ENCODE measurements at regions not wholly inside any gene's neighbourhood (a gene's known extent, or its start where the extent isn't known, plus 50 kb on each side); places are given as distances from the start of the nearest gene placed in this dataset.

GRCh38 chr2:7607441-7608173, 690.4 kb downstream of the RNF144A start (continued):
- no peak for TF ChIP-seq ZBTB33 (IDR thresholded peaks at IDR 0.05; ENCODE audit: extremely low read depth, insufficient replicate concordance, low read length)
- TF ChIP-seq ELF1 (IDR thresholded peaks at IDR 0.05; ENCODE audit: borderline replicate concordance, low read depth): no peak
- TF ChIP-seq ZNF274 (IDR thresholded peaks at IDR 0.05; ENCODE audit: low read depth, low read length): no peak
- no peak for TF ChIP-seq ZFX (IDR thresholded peaks at IDR 0.05)
- no peak for TF ChIP-seq FOSL1 (IDR thresholded peaks at IDR 0.05; ENCODE audit: low read depth)
- no peak for TF ChIP-seq EGR1 (IDR thresholded peaks at IDR 0.05; ENCODE audit: low read depth)
- TF ChIP-seq, protein P1, sequence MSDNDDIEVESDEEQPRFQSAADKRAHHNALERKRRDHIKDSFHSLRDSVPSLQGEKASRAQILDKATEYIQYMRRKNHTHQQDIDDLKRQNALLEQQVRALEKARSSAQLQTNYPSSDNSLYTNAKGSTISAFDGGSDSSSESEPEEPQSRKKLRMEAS (IDR thresholded peaks at IDR 0.05): no peak
- TF ChIP-seq YY1 (IDR thresholded peaks at IDR 0.05; ENCODE audit: extremely low read depth, insufficient replicate concordance, low read depth, low read length): no peak

GRCh38 chr2:7609556-7609955, 692.3 kb downstream of the RNF144A start:
- Histone ChIP-seq H2AFZ (ENCODE audit: low read depth, low read length, poor library complexity, severe bottlenecking) (no peak overlapping the region), H3K9me3 (ENCODE audit: control insufficient read depth in 1 of 2, insufficient read depth in 1 of 2, low read depth in 1 of 2, low read length in 2 of 2) (no peaks in the 10 kb centered on the region), H3K79me2 (ENCODE audit: insufficient read depth, low read length) (no peaks in the 10 kb centered on the region), H3K36me3 (ENCODE audit: control insufficient read depth in 1 of 2, insufficient read depth in 2 of 2, low read length in 2 of 2) (no peaks in the 10 kb centered on the region), H3K27ac (ENCODE audit: low read depth, low read length) (no peak overlapping the region), H3K27me3 (ENCODE audit: insufficient read depth, low read length) (0 out of 2 replicates have a peak, but pooled peaks cover 2% of the 10 kb centered on the region), H4K20me1 (ENCODE audit: insufficient read depth) (no peaks in the 10 kb centered on the region), H3K4me3 (replicated peaks in 1 of 2; ENCODE audit: low read depth in 1 of 2, low read length in 2 of 2) (no peak overlapping the region), H3K4me1 (ENCODE audit: control insufficient read depth in 1 of 2, insufficient read depth in 2 of 2, low read length in 2 of 2) (no peaks in the 10 kb centered on the region), H3K9me2 (ENCODE audit: insufficient read depth) (no peaks in the 10 kb centered on the region), H3K4me2 (ENCODE audit: low read length) (no peak overlapping the region), H3K9ac (ENCODE audit: low read length) (no peak overlapping the region)
- DNase-seq (ENCODE audit: low read depth, low spot score): no peak
- ChIA-PET CTCF (no interaction called here), POLR2A (no interaction called here), RAD21 (ENCODE audit: low non-redundant PET in 1 of 2, low total read pairs in 2 of 2, uncharacterized antibody in 2 of 2, unreplicated experiment in 2 of 2) (no interaction called here)
- no TSS peak for BruUV-seq (replicated peaks)
- intact Hi-C loops (cut with micrococcal nuclease): no loop called here
- TF ChIP-seq CBX3 (IDR thresholded peaks at IDR 0.05; ENCODE audit: low read depth): no peak
- TF ChIP-seq TCF7L2 (IDR thresholded peaks at IDR 0.05; ENCODE audit: borderline replicate concordance, extremely low read depth, insufficient read depth, insufficient read length): no peak
- TF ChIP-seq SP1 (IDR thresholded peaks at IDR 0.05; ENCODE audit: low read depth): no peak
- no peak for ATAC-seq
